ENCODE measurements at regions not wholly inside any gene's neighbourhood (a gene's known extent, or its start where the extent isn't known, plus 50 kb on each side); places are given as distances from the start of the nearest gene placed in this dataset.

- no peak for TF ChIP-seq MEIS1 (CRISPR knock-in tag; IDR thresholded peaks at IDR 0.05; ENCODE audit: borderline replicate concordance)
- no peak for TF ChIP-seq ZNF549 (tag by site-specific recombination; IDR thresholded peaks at IDR 0.05)
- TF ChIP-seq ZNF670 (tag by site-specific recombination; IDR thresholded peaks at IDR 0.05; ENCODE audit: low read depth): no peak
- TF ChIP-seq, protein P1, sequence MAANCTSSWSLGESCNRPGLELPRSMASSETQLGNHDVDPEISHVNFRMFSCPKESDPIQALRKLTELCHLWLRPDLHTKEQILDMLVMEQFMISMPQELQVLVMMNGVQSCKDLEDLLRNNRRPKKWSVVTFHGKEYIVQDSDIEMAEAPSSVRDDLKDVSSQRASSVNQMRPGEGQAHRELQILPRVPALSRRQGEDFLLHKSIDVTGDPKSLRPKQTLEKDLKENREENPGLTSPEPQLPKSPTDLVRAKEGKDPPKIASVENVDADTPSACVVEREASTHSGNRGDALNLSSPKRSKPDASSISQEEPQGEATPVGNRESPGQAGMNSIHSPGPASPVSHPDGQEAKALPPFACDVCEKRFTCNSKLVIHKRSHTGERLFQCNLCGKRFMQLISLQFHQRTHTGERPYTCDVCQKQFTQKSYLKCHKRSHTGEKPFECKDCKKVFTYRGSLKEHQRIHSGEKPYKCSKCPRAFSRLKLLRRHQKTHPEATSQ (tag by site-specific recombination; IDR thresholded peaks at IDR 0.05): no peak
- no peak for TF ChIP-seq ZNF311 (tag by site-specific recombination; IDR thresholded peaks at IDR 0.05; ENCODE audit: borderline replicate concordance)
- no peak for TF ChIP-seq CTCF (tag by site-specific recombination; IDR thresholded peaks at IDR 0.05)
- TF ChIP-seq, protein P2, sequence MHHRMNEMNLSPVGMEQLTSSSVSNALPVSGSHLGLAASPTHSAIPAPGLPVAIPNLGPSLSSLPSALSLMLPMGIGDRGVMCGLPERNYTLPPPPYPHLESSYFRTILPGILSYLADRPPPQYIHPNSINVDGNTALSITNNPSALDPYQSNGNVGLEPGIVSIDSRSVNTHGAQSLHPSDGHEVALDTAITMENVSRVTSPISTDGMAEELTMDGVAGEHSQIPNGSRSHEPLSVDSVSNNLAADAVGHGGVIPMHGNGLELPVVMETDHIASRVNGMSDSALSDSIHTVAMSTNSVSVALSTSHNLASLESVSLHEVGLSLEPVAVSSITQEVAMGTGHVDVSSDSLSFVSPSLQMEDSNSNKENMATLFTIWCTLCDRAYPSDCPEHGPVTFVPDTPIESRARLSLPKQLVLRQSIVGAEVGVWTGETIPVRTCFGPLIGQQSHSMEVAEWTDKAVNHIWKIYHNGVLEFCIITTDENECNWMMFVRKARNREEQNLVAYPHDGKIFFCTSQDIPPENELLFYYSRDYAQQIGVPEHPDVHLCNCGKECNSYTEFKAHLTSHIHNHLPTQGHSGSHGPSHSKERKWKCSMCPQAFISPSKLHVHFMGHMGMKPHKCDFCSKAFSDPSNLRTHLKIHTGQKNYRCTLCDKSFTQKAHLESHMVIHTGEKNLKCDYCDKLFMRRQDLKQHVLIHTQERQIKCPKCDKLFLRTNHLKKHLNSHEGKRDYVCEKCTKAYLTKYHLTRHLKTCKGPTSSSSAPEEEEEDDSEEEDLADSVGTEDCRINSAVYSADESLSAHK (tag by site-specific recombination; IDR thresholded peaks at IDR 0.05): no peak
- no peak for TF ChIP-seq ZNF341 (tag by site-specific recombination; IDR thresholded peaks at IDR 0.05; ENCODE audit: low read depth)
- no peak for TF ChIP-seq ZBTB7A (tag by site-specific recombination; IDR thresholded peaks at IDR 0.05; ENCODE audit: low read depth)
Measured at GRCh38 chr6:82833481-82833880, 232.2 kb downstream of the UBE3D start.

Data from HEK293 (cell line).